Prostate gland (tissue), 2 donors: ENCODE measurements at regions not wholly inside any gene's neighbourhood (a gene's known extent, or its start where the extent isn't known, plus 50 kb on each side); places are given as distances from the start of the nearest gene placed in this dataset.

Source experiments
- POLR2A ChIP-seq: fragments of 450-650 bp; IDR thresholded peaks from one replicate; pipeline ENCODE4 v1.6.1; 2016; ENCODE audit warnings: antibody characterized with exemption, mild to moderate bottlenecking
- POLR2AphosphoS5 ChIP-seq: sonication (generic); formaldehyde crosslinking; IDR thresholded peaks from one replicate; pipeline ENCODE4 v1.6.1; 2017; ENCODE audit warnings: antibody characterized with exemption
- TF ChIP-seq, protein P1 (sequence below), 4 experiments: fragments of 200-600 bp in 2 of 4; fragments of 450-650 bp in 2 of 4; sonication (generic) in 2 of 4; IDR thresholded peaks; 1 replicate in 3 of 4; 2 replicates in 1 of 4; pipeline ENCODE4 v1.5.1; 2016 to 2019; ENCODE audit warnings: antibody characterized with exemption in 4 of 4, mild to moderate bottlenecking in 2 of 4, moderate library complexity in 2 of 4

DNA sequence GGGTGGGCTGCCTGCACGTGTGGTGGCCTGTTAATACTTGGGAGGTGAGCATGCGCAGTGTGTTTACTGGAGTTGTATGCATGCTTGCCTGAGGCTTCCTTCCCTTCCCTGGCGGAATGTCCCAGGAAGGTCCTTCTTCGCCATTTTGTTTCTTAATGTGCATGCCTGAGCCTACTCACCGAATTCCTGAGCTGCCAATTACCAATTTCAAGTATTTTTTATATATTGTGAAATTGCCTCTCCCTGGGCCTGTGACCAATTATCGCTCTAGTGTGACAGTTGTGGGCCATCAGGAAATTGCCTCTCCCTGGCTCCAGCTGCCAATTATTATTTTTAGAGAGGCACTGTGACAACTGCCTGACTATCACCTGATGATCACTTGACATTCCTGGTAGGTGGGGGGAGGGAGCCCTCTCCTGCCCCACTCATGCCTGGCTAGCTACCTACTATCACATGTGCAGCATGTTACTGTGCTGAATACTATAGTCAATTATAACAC lies 70.0 kb downstream of the FAM50B start:
- TF ChIP-seq, protein P1, sequence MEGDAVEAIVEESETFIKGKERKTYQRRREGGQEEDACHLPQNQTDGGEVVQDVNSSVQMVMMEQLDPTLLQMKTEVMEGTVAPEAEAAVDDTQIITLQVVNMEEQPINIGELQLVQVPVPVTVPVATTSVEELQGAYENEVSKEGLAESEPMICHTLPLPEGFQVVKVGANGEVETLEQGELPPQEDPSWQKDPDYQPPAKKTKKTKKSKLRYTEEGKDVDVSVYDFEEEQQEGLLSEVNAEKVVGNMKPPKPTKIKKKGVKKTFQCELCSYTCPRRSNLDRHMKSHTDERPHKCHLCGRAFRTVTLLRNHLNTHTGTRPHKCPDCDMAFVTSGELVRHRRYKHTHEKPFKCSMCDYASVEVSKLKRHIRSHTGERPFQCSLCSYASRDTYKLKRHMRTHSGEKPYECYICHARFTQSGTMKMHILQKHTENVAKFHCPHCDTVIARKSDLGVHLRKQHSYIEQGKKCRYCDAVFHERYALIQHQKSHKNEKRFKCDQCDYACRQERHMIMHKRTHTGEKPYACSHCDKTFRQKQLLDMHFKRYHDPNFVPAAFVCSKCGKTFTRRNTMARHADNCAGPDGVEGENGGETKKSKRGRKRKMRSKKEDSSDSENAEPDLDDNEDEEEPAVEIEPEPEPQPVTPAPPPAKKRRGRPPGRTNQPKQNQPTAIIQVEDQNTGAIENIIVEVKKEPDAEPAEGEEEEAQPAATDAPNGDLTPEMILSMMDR (IDR thresholded peaks at IDR 0.05), result no peak
- TF ChIP-seq POLR2AphosphoS5, result no peak
- no peak for TF ChIP-seq POLR2A
